Endothelial cell (in vitro differentiated cells): ENCODE measurements at regions not wholly inside any gene's neighbourhood (a gene's known extent, or its start where the extent isn't known, plus 50 kb on each side); places are given as distances from the start of the nearest gene placed in this dataset.

Experiments
- DNase-seq: peaks from one replicate; pipeline ENCODE4 v3.0.0; 2021; ENCODE audit warnings: low spot score
- H3K27ac Mint-ChIP-seq: one replicate; pipeline ENCODE4 v1.8.0; 2021; ENCODE audit warnings: mixed read lengths, inconsistent platforms; ENCODE audit not compliant: unreplicated experiment
- H3K27me3 Mint-ChIP-seq: one replicate; pipeline ENCODE4 v1.8.0; 2021; ENCODE audit warnings: mild to moderate bottlenecking, moderate library complexity, mixed read lengths, inconsistent platforms; ENCODE audit not compliant: unreplicated experiment
- H3K36me3 Mint-ChIP-seq: one replicate; pipeline ENCODE4 v1.8.0; 2021; ENCODE audit warnings: mild to moderate bottlenecking, low read depth, mixed read lengths, inconsistent platforms; ENCODE audit not compliant: unreplicated experiment
- H3K4me1 Mint-ChIP-seq: one replicate; pipeline ENCODE4 v1.8.0; 2021; ENCODE audit warnings: mild to moderate bottlenecking, mixed read lengths, inconsistent platforms; ENCODE audit not compliant: unreplicated experiment
- H3K4me3 Mint-ChIP-seq: one replicate; pipeline ENCODE4 v1.8.0; 2021; ENCODE audit warnings: mild to moderate bottlenecking, mixed read lengths, inconsistent platforms; ENCODE audit not compliant: unreplicated experiment
- H3K9me3 Mint-ChIP-seq: one replicate; pipeline ENCODE4 v1.8.0; 2021; ENCODE audit warnings: mixed read lengths, inconsistent platforms; ENCODE audit not compliant: unreplicated experiment
- TF ChIP-seq, protein P1 (sequence below): fragments of 200-600 bp; sonication (generic); IDR thresholded peaks from one replicate; pipeline ENCODE4 v1.5.0; 2021; ENCODE audit warnings: antibody characterized with exemption; ENCODE audit not compliant: unreplicated experiment

DNA sequence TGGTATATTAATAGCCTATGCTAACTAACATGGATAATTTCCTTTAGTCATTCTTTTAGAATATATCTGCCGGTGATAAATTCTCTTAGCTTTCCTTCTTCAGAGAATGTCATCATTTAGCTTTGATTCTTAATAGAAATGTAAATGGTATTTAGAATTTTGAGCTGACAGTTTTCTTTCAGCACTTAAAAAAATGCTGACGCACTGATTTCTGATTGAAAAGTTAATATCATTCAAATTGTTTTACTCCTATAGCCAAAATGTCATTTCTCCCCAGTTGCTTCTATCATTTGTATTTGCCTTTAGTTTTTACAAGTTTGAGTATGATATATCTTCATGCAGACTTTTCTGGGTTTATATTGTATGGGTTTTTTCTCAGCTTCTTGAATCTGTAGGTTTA lies 668.0 kb downstream of the LTN1 start:
- no peaks in the 10 kb centered on the region for H3K4me1 Mint-ChIP-seq
- TF ChIP-seq, protein P1, sequence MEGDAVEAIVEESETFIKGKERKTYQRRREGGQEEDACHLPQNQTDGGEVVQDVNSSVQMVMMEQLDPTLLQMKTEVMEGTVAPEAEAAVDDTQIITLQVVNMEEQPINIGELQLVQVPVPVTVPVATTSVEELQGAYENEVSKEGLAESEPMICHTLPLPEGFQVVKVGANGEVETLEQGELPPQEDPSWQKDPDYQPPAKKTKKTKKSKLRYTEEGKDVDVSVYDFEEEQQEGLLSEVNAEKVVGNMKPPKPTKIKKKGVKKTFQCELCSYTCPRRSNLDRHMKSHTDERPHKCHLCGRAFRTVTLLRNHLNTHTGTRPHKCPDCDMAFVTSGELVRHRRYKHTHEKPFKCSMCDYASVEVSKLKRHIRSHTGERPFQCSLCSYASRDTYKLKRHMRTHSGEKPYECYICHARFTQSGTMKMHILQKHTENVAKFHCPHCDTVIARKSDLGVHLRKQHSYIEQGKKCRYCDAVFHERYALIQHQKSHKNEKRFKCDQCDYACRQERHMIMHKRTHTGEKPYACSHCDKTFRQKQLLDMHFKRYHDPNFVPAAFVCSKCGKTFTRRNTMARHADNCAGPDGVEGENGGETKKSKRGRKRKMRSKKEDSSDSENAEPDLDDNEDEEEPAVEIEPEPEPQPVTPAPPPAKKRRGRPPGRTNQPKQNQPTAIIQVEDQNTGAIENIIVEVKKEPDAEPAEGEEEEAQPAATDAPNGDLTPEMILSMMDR = no peak
- no peak overlapping the region for H3K27ac Mint-ChIP-seq
- no peak overlapping the region for H3K4me3 Mint-ChIP-seq
- H3K27me3 Mint-ChIP-seq = no peaks in the 10 kb centered on the region
- H3K36me3 Mint-ChIP-seq = peaks cover 4% of the 10 kb centered on the region
- no peak for DNase-seq
- H3K9me3 Mint-ChIP-seq = no peaks in the 10 kb centered on the region

DNA sequence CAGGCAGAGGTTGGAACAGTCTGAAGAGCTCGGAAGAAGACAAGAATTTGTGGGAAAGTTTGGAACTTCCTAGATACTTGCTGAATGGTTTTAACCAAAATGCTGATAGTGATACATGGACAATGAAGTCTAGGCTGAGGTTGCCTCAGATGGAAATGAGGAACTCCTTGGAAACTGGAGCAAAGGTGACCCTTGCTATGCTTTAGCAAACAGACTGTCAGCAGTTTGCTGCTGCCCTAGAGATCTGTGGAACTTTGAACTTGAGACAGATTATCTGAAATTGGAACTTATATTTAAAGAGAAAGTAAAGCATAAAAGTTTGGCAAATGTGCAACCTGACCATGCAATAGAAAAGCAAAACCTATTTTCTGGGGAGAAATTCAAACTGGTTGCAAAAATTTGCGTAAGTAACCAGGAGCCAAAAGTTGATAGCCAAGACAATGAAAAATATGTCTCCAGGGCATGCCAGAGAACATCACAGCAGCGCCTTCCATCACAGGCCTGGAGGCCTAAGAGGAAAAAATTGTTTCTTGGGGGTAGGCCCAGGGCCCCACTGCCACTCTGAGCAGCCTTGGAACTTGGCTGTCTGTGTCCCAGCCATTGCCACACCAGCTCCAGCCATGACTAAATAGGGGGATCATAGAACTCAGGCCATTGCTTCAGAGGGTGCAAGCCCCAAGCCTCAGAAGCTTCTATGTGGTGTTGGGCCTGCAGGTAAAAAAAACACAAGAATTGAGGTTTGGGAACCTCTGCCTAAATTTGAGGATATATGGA lies 675.3 kb downstream of the LTN1 start:
- H3K9me3 Mint-ChIP-seq = no peaks in the 10 kb centered on the region
- H3K36me3 Mint-ChIP-seq = no peaks in the 10 kb centered on the region
- no peaks in the 10 kb centered on the region for H3K27me3 Mint-ChIP-seq
- H3K4me1 Mint-ChIP-seq = no peaks in the 10 kb centered on the region
- no peak overlapping the region for H3K27ac Mint-ChIP-seq
- no peak overlapping the region for H3K4me3 Mint-ChIP-seq
- TF ChIP-seq, protein P1 = no peak
- no peak for DNase-seq

DNA sequence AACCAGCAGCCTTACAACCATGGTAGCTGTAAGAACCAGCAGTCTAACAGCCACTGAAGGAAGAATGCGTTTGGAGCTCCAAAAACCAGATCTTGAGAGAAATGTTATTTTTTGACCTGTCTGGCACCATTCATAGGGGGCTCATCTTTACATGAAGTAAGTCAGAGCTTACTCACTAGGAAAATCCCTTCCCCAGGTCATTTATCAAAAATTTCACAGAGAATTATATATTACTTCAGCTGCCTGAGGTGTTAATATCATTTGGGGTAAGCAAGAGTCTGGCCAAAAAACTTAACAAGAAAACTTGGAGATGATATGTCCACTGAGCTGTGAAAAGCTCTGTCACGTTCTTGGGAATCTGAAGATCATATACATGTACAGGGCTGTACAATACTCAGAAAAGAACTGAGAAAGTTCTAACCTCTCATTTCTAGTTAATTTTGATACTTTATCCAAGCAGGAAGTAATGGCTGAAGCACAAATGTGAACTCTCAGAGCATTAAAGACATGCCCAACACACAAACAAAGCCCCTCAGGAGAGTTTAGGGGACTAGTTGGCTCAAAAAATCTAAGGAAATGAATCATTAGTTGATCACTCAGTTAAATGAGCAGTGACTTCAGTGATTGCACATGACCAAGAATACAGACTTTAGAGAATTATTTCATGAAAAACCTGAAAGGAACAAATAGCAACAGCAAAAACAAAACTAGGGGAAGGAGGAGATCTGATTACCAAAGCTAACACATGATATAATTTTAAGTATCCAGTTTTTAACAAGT lies 681.1 kb downstream of the LTN1 start:
- H3K4me3 Mint-ChIP-seq = no peak overlapping the region
- TF ChIP-seq, protein P1 = no peak
- H3K36me3 Mint-ChIP-seq = no peaks in the 10 kb centered on the region
- H3K9me3 Mint-ChIP-seq = no peaks in the 10 kb centered on the region
- no peak overlapping the region for H3K27ac Mint-ChIP-seq
- H3K4me1 Mint-ChIP-seq = no peaks in the 10 kb centered on the region
- H3K27me3 Mint-ChIP-seq = no peaks in the 10 kb centered on the region
- no peak for DNase-seq

DNA sequence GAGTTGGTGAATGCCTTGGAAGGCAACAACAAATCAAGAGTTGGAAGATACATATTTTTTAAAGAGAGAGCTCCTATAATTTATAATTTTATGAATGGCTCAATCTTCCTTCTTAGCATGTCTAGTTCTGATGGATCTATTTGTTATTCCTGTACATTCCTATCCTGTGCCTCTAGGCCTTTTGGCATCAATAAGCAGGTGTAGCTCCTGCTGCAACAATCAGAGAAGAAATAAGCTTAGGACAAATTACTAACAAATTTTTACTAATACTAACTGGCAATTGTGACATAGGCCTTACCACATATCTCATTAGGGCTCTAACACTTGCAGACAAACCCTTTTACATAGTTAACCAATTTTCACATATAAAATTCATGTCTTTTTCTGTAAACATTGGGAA lies 682.0 kb downstream of the LTN1 start:
- TF ChIP-seq, protein P1 = no peak
- Mint-ChIP-seq H3K36me3 (no peaks in the 10 kb centered on the region), H3K4me3 (no peak overlapping the region), H3K27me3 (no peaks in the 10 kb centered on the region), H3K4me1 (no peaks in the 10 kb centered on the region), H3K9me3 (no peaks in the 10 kb centered on the region), H3K27ac (no peak overlapping the region)
- no peak for DNase-seq

DNA sequence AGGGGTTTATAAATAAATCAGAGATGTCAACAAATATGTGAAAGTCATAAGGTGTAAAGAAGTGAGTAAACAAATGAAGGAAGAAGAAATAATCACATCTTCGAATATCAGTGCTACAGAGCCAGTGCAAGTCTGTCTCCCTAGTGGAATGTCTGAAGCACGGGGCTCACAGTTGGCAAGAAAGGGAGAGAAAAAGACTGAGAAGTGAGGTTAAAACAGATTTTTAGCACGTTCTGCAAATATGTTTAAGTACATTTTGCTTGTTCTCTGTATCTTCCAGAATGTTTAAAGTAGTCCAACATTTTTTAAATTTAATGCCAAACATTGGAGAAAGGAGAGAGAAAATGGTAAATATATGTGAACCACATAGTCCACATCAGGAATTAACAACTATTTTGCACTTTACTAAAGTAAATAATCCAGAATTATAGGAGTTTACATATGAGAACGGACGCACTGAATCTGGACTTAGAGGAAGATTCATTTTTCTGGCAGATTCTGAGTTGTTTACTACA lies 682.4 kb downstream of the LTN1 start:
- no peaks in the 10 kb centered on the region for H3K27me3 Mint-ChIP-seq
- H3K4me1 Mint-ChIP-seq = no peaks in the 10 kb centered on the region
- TF ChIP-seq, protein P1 = no peak
- H3K4me3 Mint-ChIP-seq = no peak overlapping the region
- no peak overlapping the region for H3K27ac Mint-ChIP-seq
- no peak for DNase-seq
- no peaks in the 10 kb centered on the region for H3K9me3 Mint-ChIP-seq
- no peaks in the 10 kb centered on the region for H3K36me3 Mint-ChIP-seq
